MM.1S (cell line): ENCODE measurements at regions not wholly inside any gene's neighbourhood (a gene's known extent, or its start where the extent isn't known, plus 50 kb on each side); places are given as distances from the start of the nearest gene placed in this dataset.

Source experiments
- DNase-seq: peaks from one replicate; pipeline ENCODE4 v3.0.0-alpha.2; 2015
- H2AFZ ChIP-seq: fragments of 300-600 bp; sonication (generic); 2 replicates; pipeline ENCODE4 v1.6.0; 2016; ENCODE audit warnings: antibody characterized with exemption, low read length
- H3F3A ChIP-seq: fragments of 300-600 bp; sonication (generic); 2 replicates; pipeline ENCODE4 v1.6.1; 2016; ENCODE audit warnings: mild to moderate bottlenecking, antibody characterized with exemption, low read length, moderate library complexity, mixed read lengths; ENCODE audit not compliant: insufficient read depth
- H3K27ac ChIP-seq: fragments of 300-600 bp; sonication (generic); 2 replicates; pipeline ENCODE4 v1.5.1; 2016; ENCODE audit warnings: mild to moderate bottlenecking, low read length
- H3K27me3 ChIP-seq: fragments of 300-600 bp; sonication (generic); replicated peaks from 2 replicates; pipeline ENCODE4 v1.6.0; 2016; ENCODE audit warnings: low read length; ENCODE audit not compliant: insufficient read depth
- H3K36me3 ChIP-seq: fragments of 300-600 bp; sonication (generic); replicated peaks from 2 replicates; pipeline ENCODE4 v1.6.1; 2016; ENCODE audit warnings: mild to moderate bottlenecking, low read length, mixed read lengths; ENCODE audit not compliant: insufficient read depth
- H3K4me1 ChIP-seq: fragments of 300-600 bp; sonication (generic); 2 replicates; pipeline ENCODE4 v1.6.1; 2016; ENCODE audit warnings: low read length, mixed read lengths
- H3K4me2 ChIP-seq: fragments of 300-600 bp; sonication (generic); 2 replicates; pipeline ENCODE4 v1.6.0; 2016; ENCODE audit warnings: low read depth, low read length
- H3K4me3 ChIP-seq: fragments of 300-600 bp; sonication (generic); 2 replicates; pipeline ENCODE4 v1.5.1; 2016; ENCODE audit warnings: low read length, mixed read lengths
- H3K79me2 ChIP-seq: fragments of 300-600 bp; sonication (generic); 2 replicates; pipeline ENCODE4 v1.6.1; 2016; ENCODE audit warnings: mixed run types, low read length, mixed read lengths
- H3K9ac ChIP-seq: fragments of 300-600 bp; sonication (generic); 2 replicates; pipeline ENCODE4 v1.6.1; 2016; ENCODE audit warnings: low read length, mixed read lengths
- H3K9me2 ChIP-seq: fragments of 300-600 bp; sonication (generic); replicated peaks from 2 replicates; pipeline ENCODE4 v1.6.1; 2016; ENCODE audit warnings: mild to moderate bottlenecking, low read length, mixed read lengths; ENCODE audit not compliant: insufficient read depth
- H3K9me3 ChIP-seq: fragments of 300-600 bp; sonication (generic); replicated peaks from 2 replicates; pipeline ENCODE4 v1.6.1; 2016; ENCODE audit warnings: mild to moderate bottlenecking, low read length, mixed read lengths; ENCODE audit not compliant: insufficient read depth
- H4K20me1 ChIP-seq: fragments of 300-600 bp; sonication (generic); 2 replicates; pipeline ENCODE4 v1.6.1; 2016; ENCODE audit warnings: mild to moderate bottlenecking, low read length, moderate library complexity, mixed read lengths; ENCODE audit not compliant: insufficient read depth
- EZH2 ChIP-seq: fragments of 300-600 bp; sonication (generic); optimal IDR thresholded peaks from 2 replicates; pipeline ENCODE3; 2017; ENCODE audit warnings: low read depth, mild to moderate bottlenecking, antibody characterized with exemption, low read length, mixed read lengths
- EZH2phosphoT487 ChIP-seq: fragments of 300-600 bp; sonication (generic); IDR thresholded peaks from 2 replicates; pipeline ENCODE4 v1.6.1; 2018; ENCODE audit warnings: antibody characterized with exemption, low read length
- TF ChIP-seq, protein P1 (sequence below): fragments of 300-600 bp; sonication (generic); IDR thresholded peaks from 2 replicates; pipeline ENCODE4 v1.5.1; 2016; ENCODE audit warnings: antibody characterized with exemption, low read length, mixed read lengths

DNA sequence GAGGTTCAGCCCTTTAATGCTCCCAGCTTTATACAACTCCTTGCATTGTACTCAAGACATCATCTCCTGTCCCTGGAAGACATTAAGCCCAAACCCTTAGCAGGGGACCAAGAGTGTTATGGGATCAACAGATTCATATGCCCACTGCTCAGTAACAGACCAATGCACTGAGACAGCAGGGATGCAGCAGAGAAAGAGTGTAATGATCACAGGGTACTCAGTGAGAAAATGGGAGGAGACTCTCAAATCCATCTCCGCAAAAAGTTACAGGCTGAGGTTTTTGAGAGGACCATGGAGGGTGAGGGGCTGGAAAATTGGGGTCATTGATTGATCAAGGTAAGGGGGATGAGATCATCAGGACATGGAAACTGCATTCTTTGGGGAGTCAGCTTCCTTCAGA is 96.2 kb downstream of the MATN1 start:
- no peaks in the 10 kb centered on the region for H3K9me3 ChIP-seq
- no peak overlapping the region for H3K9ac ChIP-seq
- TF ChIP-seq, protein P1, sequence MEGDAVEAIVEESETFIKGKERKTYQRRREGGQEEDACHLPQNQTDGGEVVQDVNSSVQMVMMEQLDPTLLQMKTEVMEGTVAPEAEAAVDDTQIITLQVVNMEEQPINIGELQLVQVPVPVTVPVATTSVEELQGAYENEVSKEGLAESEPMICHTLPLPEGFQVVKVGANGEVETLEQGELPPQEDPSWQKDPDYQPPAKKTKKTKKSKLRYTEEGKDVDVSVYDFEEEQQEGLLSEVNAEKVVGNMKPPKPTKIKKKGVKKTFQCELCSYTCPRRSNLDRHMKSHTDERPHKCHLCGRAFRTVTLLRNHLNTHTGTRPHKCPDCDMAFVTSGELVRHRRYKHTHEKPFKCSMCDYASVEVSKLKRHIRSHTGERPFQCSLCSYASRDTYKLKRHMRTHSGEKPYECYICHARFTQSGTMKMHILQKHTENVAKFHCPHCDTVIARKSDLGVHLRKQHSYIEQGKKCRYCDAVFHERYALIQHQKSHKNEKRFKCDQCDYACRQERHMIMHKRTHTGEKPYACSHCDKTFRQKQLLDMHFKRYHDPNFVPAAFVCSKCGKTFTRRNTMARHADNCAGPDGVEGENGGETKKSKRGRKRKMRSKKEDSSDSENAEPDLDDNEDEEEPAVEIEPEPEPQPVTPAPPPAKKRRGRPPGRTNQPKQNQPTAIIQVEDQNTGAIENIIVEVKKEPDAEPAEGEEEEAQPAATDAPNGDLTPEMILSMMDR = no peak
- TF ChIP-seq EZH2phosphoT487 (no peak), EZH2 (no peak)
- H3F3A ChIP-seq = no peaks in the 10 kb centered on the region
- H3K27ac ChIP-seq = no peak overlapping the region
- no peak overlapping the region for H3K4me2 ChIP-seq
- H3K79me2 ChIP-seq = no peaks in the 10 kb centered on the region
- no peaks in the 10 kb centered on the region for H3K4me1 ChIP-seq
- H3K9me2 ChIP-seq = no peaks in the 10 kb centered on the region
- no peak for DNase-seq
- H3K4me3 ChIP-seq = no peak overlapping the region
- no peaks in the 10 kb centered on the region for H4K20me1 ChIP-seq
- H2AFZ ChIP-seq = no peak overlapping the region
- no peaks in the 10 kb centered on the region for H3K36me3 ChIP-seq
- peaks cover 91% of the 10 kb centered on the region for H3K27me3 ChIP-seq

- no peak overlapping the region for H2AFZ ChIP-seq
- H3K36me3 ChIP-seq = no peaks in the 10 kb centered on the region
- H3K27me3 ChIP-seq = peaks cover 79% of the 10 kb centered on the region
- H3K4me3 ChIP-seq = no peak overlapping the region
- no peaks in the 10 kb centered on the region for H3K9me3 ChIP-seq
- no peaks in the 10 kb centered on the region for H3K9me2 ChIP-seq
- H3K27ac ChIP-seq = no peak overlapping the region
- no peaks in the 10 kb centered on the region for H3F3A ChIP-seq
- H3K4me2 ChIP-seq = no peak overlapping the region
- DNase-seq = no peak
- H4K20me1 ChIP-seq = no peaks in the 10 kb centered on the region
- no peaks in the 10 kb centered on the region for H3K79me2 ChIP-seq
- no peak overlapping the region for H3K9ac ChIP-seq
- no peaks in the 10 kb centered on the region for H3K4me1 ChIP-seq
- TF ChIP-seq EZH2 (no peak), EZH2phosphoT487 (no peak)
- TF ChIP-seq, protein P1 = no peak
These were observed 100.0 kb downstream of the MATN1 start for GRCh38 chr1:30623431-30623830.

DNA sequence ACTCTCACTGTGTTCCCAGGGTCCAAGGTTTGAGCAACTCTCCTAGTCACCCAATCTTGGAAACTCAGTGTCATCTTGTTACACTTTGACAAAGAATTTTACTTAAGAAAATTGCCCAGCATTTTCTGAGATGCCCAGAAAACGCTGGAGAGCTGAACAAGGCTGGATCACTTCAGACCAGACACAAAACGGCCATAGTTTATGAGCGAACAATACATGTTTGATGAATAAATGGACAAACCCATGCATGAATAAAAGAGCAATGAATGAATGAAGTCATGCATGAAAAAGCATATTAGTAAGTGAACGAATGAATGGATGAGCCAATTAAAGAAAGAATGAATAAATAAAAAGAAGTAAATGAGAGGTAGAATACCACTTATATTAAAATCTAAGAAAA is 103.8 kb downstream of the MATN1 start:
- no peaks in the 10 kb centered on the region for H3K9me2 ChIP-seq
- H3K27ac ChIP-seq = no peak overlapping the region
- H3K27me3 ChIP-seq = peaks cover 85% of the 10 kb centered on the region
- H3K4me3 ChIP-seq = no peak overlapping the region
- H3K79me2 ChIP-seq = no peaks in the 10 kb centered on the region
- H3K9ac ChIP-seq = no peak overlapping the region
- DNase-seq = no peak
- no peaks in the 10 kb centered on the region for H3F3A ChIP-seq
- H3K4me2 ChIP-seq = no peak overlapping the region
- H2AFZ ChIP-seq = no peak overlapping the region
- H4K20me1 ChIP-seq = no peaks in the 10 kb centered on the region
- TF ChIP-seq EZH2 (no peak), EZH2phosphoT487 (no peak)
- TF ChIP-seq, protein P1 = no peak
- no peaks in the 10 kb centered on the region for H3K9me3 ChIP-seq
- no peaks in the 10 kb centered on the region for H3K36me3 ChIP-seq
- H3K4me1 ChIP-seq = no peaks in the 10 kb centered on the region
